ENCODE measurements at regions not wholly inside any gene's neighbourhood (a gene's known extent, or its start where the extent isn't known, plus 50 kb on each side); places are given as distances from the start of the nearest gene placed in this dataset.

GRCh38 chr5:125038477-125038876 lies 292.0 kb upstream of the ZNF608 start:
- H3K27ac Mint-ChIP-seq, result no peak overlapping the region
- no peaks in the 10 kb centered on the region for H3K4me1 Mint-ChIP-seq
- H3K27me3 Mint-ChIP-seq, result no peaks in the 10 kb centered on the region
- peaks cover 17% of the 10 kb centered on the region for H3K9me3 Mint-ChIP-seq
- ATAC-seq (replicated peaks), result no peak
- H3K36me3 Mint-ChIP-seq (ENCODE audit: low read depth), result no peaks in the 10 kb centered on the region
- no peak overlapping the region for H3K4me3 Mint-ChIP-seq

GRCh38 chr5:125041798-125042197 lies 295.4 kb upstream of the ZNF608 start:
- Mint-ChIP-seq H3K9me3 (peaks cover 16% of the 10 kb centered on the region), H3K4me1 (no peaks in the 10 kb centered on the region), H3K4me3 (no peak overlapping the region), H3K27me3 (no peaks in the 10 kb centered on the region), H3K27ac (no peak overlapping the region), H3K36me3 (ENCODE audit: low read depth) (no peaks in the 10 kb centered on the region)
- no peak for ATAC-seq (replicated peaks)

- no peak overlapping the region for H3K4me3 Mint-ChIP-seq
Measured at GRCh38 chr5:125042261-125042890, 295.9 kb upstream of the ZNF608 start.

DNA sequence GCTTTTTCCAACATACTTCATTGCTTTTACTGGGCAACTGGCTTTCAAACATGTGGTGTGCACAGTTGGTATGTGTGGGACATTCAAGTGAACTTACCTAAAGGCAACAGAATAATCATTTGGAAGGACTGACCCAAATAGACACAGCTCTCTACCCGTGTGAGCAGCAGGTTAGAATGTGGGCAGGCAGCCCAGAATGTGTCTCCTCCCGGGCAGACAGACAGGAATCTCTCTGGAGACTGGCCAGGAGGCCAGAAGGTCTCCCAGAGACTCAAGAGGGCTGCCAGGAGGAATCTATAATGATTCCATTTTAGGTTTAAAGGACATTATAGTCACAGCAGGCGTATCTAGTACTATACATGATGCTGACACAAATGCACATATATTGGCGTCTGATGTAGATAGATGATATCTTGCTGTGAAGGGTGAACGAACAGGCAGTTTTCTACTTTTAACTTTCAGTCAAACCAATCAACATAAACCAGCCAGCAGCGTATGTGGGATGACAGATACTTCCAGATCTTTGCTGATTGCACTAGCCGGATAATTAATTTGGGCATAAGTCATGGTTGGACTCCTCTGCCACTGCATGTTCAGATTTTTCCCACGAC lies 297.4 kb upstream of the ZNF608 start:
- H3K4me3 Mint-ChIP-seq, result no peak overlapping the region
- no peaks in the 10 kb centered on the region for H3K36me3 Mint-ChIP-seq (ENCODE audit: low read depth)
- no peak overlapping the region for H3K27ac Mint-ChIP-seq
- H3K9me3 Mint-ChIP-seq, result peaks cover 9% of the 10 kb centered on the region
- no peaks in the 10 kb centered on the region for H3K27me3 Mint-ChIP-seq
- no peak for ATAC-seq (replicated peaks)
- no peaks in the 10 kb centered on the region for H3K4me1 Mint-ChIP-seq

More at GRCh38 chr5:125042261-125042890, 295.9 kb upstream of the ZNF608 start:
- no peak for ATAC-seq (replicated peaks)
- no peaks in the 10 kb centered on the region for H3K4me1 Mint-ChIP-seq
- H3K36me3 Mint-ChIP-seq (ENCODE audit: low read depth), result no peaks in the 10 kb centered on the region
- H3K27me3 Mint-ChIP-seq, result no peaks in the 10 kb centered on the region
- H3K9me3 Mint-ChIP-seq, result peaks cover 16% of the 10 kb centered on the region
- no peak overlapping the region for H3K27ac Mint-ChIP-seq

DNA sequence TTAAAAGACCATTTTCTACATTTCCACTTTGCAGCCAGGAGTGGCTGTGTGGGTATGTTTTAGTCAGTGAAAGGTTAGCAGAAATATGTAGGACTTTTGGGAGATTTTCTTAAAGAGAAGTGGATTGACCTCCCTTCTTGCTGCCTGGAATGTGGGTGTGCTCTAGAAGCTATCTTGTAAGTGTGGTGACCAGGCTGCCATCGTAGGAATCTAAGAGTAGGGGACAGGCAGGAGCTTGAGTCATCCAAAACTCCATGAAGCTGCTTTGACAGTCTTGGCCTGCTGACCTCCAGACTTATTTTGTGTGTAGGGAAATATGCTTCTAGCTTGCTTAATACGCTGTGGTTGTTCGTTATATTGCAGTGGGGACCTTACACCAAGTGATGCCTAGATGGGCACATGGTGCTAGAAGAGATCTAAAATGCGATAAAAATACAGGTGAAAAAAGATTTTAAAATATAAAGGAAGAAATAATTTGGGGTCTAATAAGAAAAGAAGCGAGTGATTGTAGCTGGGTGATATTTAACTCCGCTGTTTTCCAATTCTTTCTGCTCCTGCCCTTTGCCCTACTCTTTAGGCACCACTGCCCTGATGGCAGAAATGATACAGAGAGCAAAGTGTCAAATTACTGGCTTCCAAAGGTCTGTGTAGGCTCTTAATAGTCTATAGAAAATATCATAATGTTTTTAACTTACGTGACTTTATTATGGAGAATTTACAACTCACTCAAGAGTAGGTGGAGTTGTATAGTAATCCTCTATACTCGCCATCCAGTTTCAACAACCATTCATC lies 298.2 kb upstream of the ZNF608 start:
- no peaks in the 10 kb centered on the region for H3K4me1 Mint-ChIP-seq
- H3K36me3 Mint-ChIP-seq (ENCODE audit: low read depth), result no peaks in the 10 kb centered on the region
- no peaks in the 10 kb centered on the region for H3K27me3 Mint-ChIP-seq
- no peak overlapping the region for H3K4me3 Mint-ChIP-seq
- H3K27ac Mint-ChIP-seq, result no peak overlapping the region
- no peak for ATAC-seq (replicated peaks)
- H3K9me3 Mint-ChIP-seq, result peaks cover 3% of the 10 kb centered on the region

GRCh38 chr5:125045646-125046045 lies 299.2 kb upstream of the ZNF608 start:
- H3K36me3 Mint-ChIP-seq (ENCODE audit: low read depth), result no peaks in the 10 kb centered on the region
- no peak overlapping the region for H3K4me3 Mint-ChIP-seq
- no peak overlapping the region for H3K27ac Mint-ChIP-seq
- H3K4me1 Mint-ChIP-seq, result no peaks in the 10 kb centered on the region
- peaks cover 7% of the 10 kb centered on the region for H3K9me3 Mint-ChIP-seq
- ATAC-seq (replicated peaks), result no peak
- no peaks in the 10 kb centered on the region for H3K27me3 Mint-ChIP-seq

GRCh38 chr5:125046838-125047237 lies 300.4 kb upstream of the ZNF608 start:
- no peak overlapping the region for H3K4me3 Mint-ChIP-seq
- no peak for ATAC-seq (replicated peaks)
- H3K36me3 Mint-ChIP-seq (ENCODE audit: low read depth), result no peaks in the 10 kb centered on the region
- H3K27ac Mint-ChIP-seq, result no peak overlapping the region
- H3K27me3 Mint-ChIP-seq, result no peaks in the 10 kb centered on the region
- H3K4me1 Mint-ChIP-seq, result no peaks in the 10 kb centered on the region
- peaks cover 7% of the 10 kb centered on the region for H3K9me3 Mint-ChIP-seq

- no peaks in the 10 kb centered on the region for H3K36me3 Mint-ChIP-seq (ENCODE audit: low read depth)
- no peaks in the 10 kb centered on the region for H3K4me1 Mint-ChIP-seq
- ATAC-seq (replicated peaks), result no peak
- no peak overlapping the region for H3K4me3 Mint-ChIP-seq
- H3K27ac Mint-ChIP-seq, result no peak overlapping the region
- H3K9me3 Mint-ChIP-seq, result peaks cover 7% of the 10 kb centered on the region
- H3K27me3 Mint-ChIP-seq, result no peaks in the 10 kb centered on the region
Measured at GRCh38 chr5:125047871-125048270, 301.4 kb upstream of the ZNF608 start.

DNA sequence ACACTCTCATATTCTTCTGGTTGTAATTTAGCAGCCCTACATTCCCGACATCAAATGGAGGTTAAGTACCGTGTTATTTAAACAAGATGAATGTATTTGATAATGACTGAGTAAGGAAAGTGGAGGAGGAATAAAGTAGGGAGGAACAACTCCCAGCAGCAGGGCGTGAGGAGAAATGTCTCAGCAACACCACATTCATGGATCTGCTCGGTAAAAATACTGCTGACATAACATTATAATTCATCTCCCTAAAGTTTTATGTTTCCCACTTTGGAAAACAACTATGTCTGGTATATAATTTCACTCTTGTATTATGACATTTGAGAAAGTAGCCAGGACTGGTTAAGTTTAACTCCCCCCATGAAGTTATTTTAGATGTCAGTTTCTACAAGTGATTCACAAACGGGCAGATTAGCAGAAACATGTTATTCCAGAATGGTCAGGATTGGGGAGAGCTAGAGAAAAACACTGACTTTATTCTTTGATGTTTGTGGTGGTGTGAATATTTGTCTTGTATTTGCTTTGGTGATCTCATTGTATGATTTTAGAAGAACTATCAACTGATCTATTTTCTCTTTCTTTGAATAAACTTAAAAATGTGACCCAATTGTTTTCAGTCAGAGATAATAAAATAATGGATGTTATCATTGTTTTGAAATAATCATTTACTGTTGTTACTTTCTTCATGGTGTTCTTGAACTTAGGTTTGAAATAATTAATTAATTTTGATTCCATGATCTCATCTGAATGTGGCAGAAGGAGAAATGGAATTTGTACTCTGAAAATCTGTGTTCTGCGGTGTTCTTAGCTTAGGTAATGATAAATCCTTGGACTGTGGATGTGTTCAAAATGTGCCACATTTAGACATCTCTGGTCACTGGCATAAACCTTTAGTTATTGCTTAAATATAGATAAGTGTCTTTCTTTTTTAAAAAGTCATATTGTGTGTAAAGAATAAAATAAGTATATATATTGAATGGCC lies 303.6 kb upstream of the ZNF608 start:
- Mint-ChIP-seq H3K27me3 (no peaks in the 10 kb centered on the region), H3K27ac (no peak overlapping the region), H3K4me1 (no peaks in the 10 kb centered on the region), H3K36me3 (ENCODE audit: low read depth) (no peaks in the 10 kb centered on the region), H3K9me3 (peaks cover 7% of the 10 kb centered on the region), H3K4me3 (no peak overlapping the region)
- ATAC-seq (replicated peaks), result no peak

GRCh38 chr5:125050926-125051325 lies 304.5 kb upstream of the ZNF608 start:
- Mint-ChIP-seq H3K9me3 (peaks cover 7% of the 10 kb centered on the region), H3K36me3 (ENCODE audit: low read depth) (no peaks in the 10 kb centered on the region), H3K27me3 (no peaks in the 10 kb centered on the region), H3K27ac (no peak overlapping the region), H3K4me3 (no peak overlapping the region), H3K4me1 (no peaks in the 10 kb centered on the region)
- no peak for ATAC-seq (replicated peaks)

DNA sequence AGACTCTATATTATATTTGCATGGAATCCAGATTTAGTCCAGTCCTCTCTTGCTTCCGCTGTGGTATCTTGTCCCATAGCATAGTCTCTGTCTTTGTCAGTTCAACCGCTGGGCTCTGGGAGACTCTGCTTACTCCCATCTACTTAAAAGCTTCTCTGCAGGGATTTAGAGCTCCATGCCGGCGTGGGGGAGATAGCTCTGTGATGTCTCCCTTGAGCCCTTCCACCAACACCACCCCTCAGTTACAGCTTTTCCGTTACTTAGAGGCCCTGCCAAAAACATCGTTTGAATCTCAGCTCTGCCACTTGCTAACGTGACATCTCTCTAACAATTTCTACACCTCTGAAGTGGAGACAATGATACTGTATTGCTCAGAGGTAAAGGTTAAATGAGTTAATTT lies 306.1 kb upstream of the ZNF608 start:
- H3K4me3 Mint-ChIP-seq, result no peak overlapping the region
- H3K9me3 Mint-ChIP-seq, result peaks cover 4% of the 10 kb centered on the region
- H3K27ac Mint-ChIP-seq, result no peak overlapping the region
- no peaks in the 10 kb centered on the region for H3K27me3 Mint-ChIP-seq
- no peaks in the 10 kb centered on the region for H3K4me1 Mint-ChIP-seq
- ATAC-seq (replicated peaks), result no peak
- H3K36me3 Mint-ChIP-seq (ENCODE audit: low read depth), result no peaks in the 10 kb centered on the region

DNA sequence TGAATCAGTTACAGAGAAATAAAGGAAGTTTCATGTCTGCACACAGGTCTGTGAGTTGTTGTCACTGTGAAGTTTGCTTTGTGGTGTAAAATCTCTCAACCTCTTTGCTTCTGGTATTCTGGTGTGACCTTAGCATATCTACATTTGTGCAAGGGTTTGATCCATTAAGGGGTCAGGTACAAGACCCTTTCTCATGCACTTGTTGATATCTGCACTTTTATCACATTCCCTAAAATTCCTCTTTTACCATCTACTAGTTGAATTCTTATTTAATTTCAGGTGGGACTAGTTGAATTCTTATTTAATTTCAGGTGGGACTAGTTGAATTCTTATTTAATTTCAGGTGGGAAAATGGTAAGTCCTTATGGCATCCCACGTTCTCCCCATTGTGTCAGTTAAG lies 306.7 kb upstream of the ZNF608 start:
- H3K4me1 Mint-ChIP-seq, result no peaks in the 10 kb centered on the region
- no peak overlapping the region for H3K27ac Mint-ChIP-seq
- no peak for ATAC-seq (replicated peaks)
- H3K36me3 Mint-ChIP-seq (ENCODE audit: low read depth), result no peaks in the 10 kb centered on the region
- peaks cover 4% of the 10 kb centered on the region for H3K9me3 Mint-ChIP-seq
- no peak overlapping the region for H3K4me3 Mint-ChIP-seq
- H3K27me3 Mint-ChIP-seq, result no peaks in the 10 kb centered on the region

- Mint-ChIP-seq H3K4me1 (no peaks in the 10 kb centered on the region), H3K4me3 (no peak overlapping the region), H3K9me3 (peaks cover 4% of the 10 kb centered on the region), H3K27ac (no peak overlapping the region), H3K36me3 (ENCODE audit: low read depth) (no peaks in the 10 kb centered on the region), H3K27me3 (no peaks in the 10 kb centered on the region)
- ATAC-seq (replicated peaks), result no peak
Measured at GRCh38 chr5:125054146-125054545, 307.7 kb upstream of the ZNF608 start.

Data from activated T-helper 17 cell treated with anti-CD3 and anti-CD28 coated beads, Interleukin-2, amount 50 U/mL, for 72 hours (primary cell).